CD4-positive, alpha-beta T cell (primary cell): ENCODE measurements at regions not wholly inside any gene's neighbourhood (a gene's known extent, or its start where the extent isn't known, plus 50 kb on each side); places are given as distances from the start of the nearest gene placed in this dataset.

Experiments used
- ATAC-seq: fragments of 200-7000 bp; cut with Tn5 transposase; one replicate; pipeline ENCODE4 v1.10.0; 2022; ENCODE audit warnings: mild to moderate bottlenecking; ENCODE audit not compliant: poor library complexity
- CTCF ChIA-PET: fragments of 350-600 bp; sonication (Branson Sonifier 250); formaldehyde crosslinking; loops from one replicate; lab custom pipeline; 2021; ENCODE audit warnings: antibody characterized with exemption, inconsistent platforms; lab: Charles Lee
- POLR2A ChIA-PET: fragments of 350-600 bp; sonication (Branson Sonifier 250); formaldehyde crosslinking; loops from one replicate; lab custom pipeline; 2021; ENCODE audit warnings: antibody characterized with exemption, inconsistent platforms; lab: Charles Lee
- DNase-seq, 14 experiments: peaks; one replicate each; pipeline ENCODE4 v3.0.0-alpha.2; 2013 to 2020; ENCODE audit warnings: mixed read lengths in 2 of 14
- H3K27ac ChIP-seq, 2 donors: one replicate each; pipeline versions ENCODE4 v1.5.1 to v1.7.0; 2013; ENCODE audit warnings: low read length in 2 of 2, low read depth in 1 of 2, mild to moderate bottlenecking in 1 of 2
- H3K27me3 ChIP-seq, 2 experiments: 1 replicate in 1 of 2; 2 replicates in 1 of 2; pipeline versions ENCODE4 v1.6.1 to v1.7.0; 2013; ENCODE audit warnings: low read length in 2 of 2, control low read depth in 1 of 2, mild to moderate bottlenecking in 1 of 2, moderate library complexity in 1 of 2; ENCODE audit not compliant: insufficient read depth in 2 of 2, control insufficient read depth in 1 of 2
- H3K36me3 ChIP-seq: one replicate; pipeline ENCODE4 v1.6.1; 2013; ENCODE audit warnings: low read length, control low read depth; ENCODE audit not compliant: insufficient read depth
- H3K4me1 ChIP-seq: one replicate; pipeline ENCODE4 v1.6.1; 2013; ENCODE audit warnings: low read length, control low read depth; ENCODE audit not compliant: insufficient read depth
- H3K4me3 ChIP-seq: one replicate; pipeline ENCODE4 v1.5.1; 2013; ENCODE audit warnings: mild to moderate bottlenecking, low read length, moderate library complexity
- H3K9me3 ChIP-seq, 2 experiments: 1 replicate in 1 of 2; 2 replicates in 1 of 2; pipeline versions ENCODE4 v1.6.1 to v1.7.0; 2013; ENCODE audit warnings: low read length in 2 of 2, mild to moderate bottlenecking in 2 of 2, control low read depth in 1 of 2, moderate library complexity in 1 of 2; ENCODE audit not compliant: control insufficient read depth in 1 of 2, insufficient read depth in 1 of 2
- H3K27ac Mint-ChIP-seq: one replicate; pipeline ENCODE4 v1.8.0; 2020; ENCODE audit warnings: mixed read lengths
- H3K27me3 Mint-ChIP-seq: one replicate; pipeline ENCODE4 v1.8.0; 2021; ENCODE audit warnings: mixed read lengths
- H3K36me3 Mint-ChIP-seq: one replicate; pipeline ENCODE4 v1.8.0; 2021; ENCODE audit warnings: low read depth, mixed read lengths
- H3K4me1 Mint-ChIP-seq: one replicate; pipeline ENCODE4 v1.8.0; 2021; ENCODE audit warnings: low read depth, mixed read lengths
- H3K4me3 Mint-ChIP-seq: one replicate; pipeline ENCODE4 v1.8.0; 2020; ENCODE audit warnings: mild to moderate bottlenecking, mixed read lengths
- H3K9me3 Mint-ChIP-seq: one replicate; pipeline ENCODE4 v1.8.0; 2020; ENCODE audit warnings: mixed read lengths
- intact Hi-C, 2 experiments: fragments of 100-400 bp; cut with DNase I in 1 of 2; cut with micrococcal nuclease in 1 of 2; formaldehyde crosslinking; loops; one replicate each; pipeline versions ENCODE4 v1.15.1 to v1.9.0; 2023 to 2025; cut with DNase I, micrococcal nuclease
- TF ChIP-seq, protein P1 (sequence below): fragments of 200-600 bp; IDR thresholded peaks from one replicate; pipeline ENCODE4 v1.8.0; 2022; ENCODE audit warnings: antibody characterized with exemption, mild to moderate bottlenecking

GRCh38 chr7:54885285-54885684 lies 126.3 kb upstream of the SEC61G start:
- DNase-seq = no peak
- Histone ChIP-seq H3K27ac (no peak overlapping the region), H3K4me1 (no peaks in the 10 kb centered on the region), H3K4me3 (no peak overlapping the region), H3K27me3 (peaks cover 7% of the 10 kb centered on the region in 2 experiments), H3K9me3 (peaks cover 4 to 8% of the 10 kb centered on the region in 2 experiments), H3K36me3 (no peaks in the 10 kb centered on the region)
- intact Hi-C loops = no loop called here
- POLR2A ChIA-PET = no interaction called here
- TF ChIP-seq, protein P1, sequence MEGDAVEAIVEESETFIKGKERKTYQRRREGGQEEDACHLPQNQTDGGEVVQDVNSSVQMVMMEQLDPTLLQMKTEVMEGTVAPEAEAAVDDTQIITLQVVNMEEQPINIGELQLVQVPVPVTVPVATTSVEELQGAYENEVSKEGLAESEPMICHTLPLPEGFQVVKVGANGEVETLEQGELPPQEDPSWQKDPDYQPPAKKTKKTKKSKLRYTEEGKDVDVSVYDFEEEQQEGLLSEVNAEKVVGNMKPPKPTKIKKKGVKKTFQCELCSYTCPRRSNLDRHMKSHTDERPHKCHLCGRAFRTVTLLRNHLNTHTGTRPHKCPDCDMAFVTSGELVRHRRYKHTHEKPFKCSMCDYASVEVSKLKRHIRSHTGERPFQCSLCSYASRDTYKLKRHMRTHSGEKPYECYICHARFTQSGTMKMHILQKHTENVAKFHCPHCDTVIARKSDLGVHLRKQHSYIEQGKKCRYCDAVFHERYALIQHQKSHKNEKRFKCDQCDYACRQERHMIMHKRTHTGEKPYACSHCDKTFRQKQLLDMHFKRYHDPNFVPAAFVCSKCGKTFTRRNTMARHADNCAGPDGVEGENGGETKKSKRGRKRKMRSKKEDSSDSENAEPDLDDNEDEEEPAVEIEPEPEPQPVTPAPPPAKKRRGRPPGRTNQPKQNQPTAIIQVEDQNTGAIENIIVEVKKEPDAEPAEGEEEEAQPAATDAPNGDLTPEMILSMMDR = no peak
- Mint-ChIP-seq H3K4me3 (no peak overlapping the region), H3K9me3 (no peaks in the 10 kb centered on the region), H3K27me3 (peaks cover 23% of the 10 kb centered on the region), H3K36me3 (no peaks in the 10 kb centered on the region), H3K27ac (no peak overlapping the region), H3K4me1 (no peaks in the 10 kb centered on the region)
- no peak for ATAC-seq
- CTCF ChIA-PET = no interaction called here

GRCh38 chr7:54888067-54888733 lies 129.2 kb upstream of the SEC61G start:
- no peaks in the 10 kb centered on the region for H3K9me3 Mint-ChIP-seq
- peaks cover 46% of the 10 kb centered on the region for H3K27me3 Mint-ChIP-seq
- H3K36me3 Mint-ChIP-seq = no peaks in the 10 kb centered on the region
- Histone ChIP-seq H3K4me1 (no peaks in the 10 kb centered on the region), H3K9me3 (peaks cover 4 to 8% of the 10 kb centered on the region in 2 experiments), H3K36me3 (no peaks in the 10 kb centered on the region), H3K27ac (no peak overlapping the region), H3K27me3 (peaks cover 7% of the 10 kb centered on the region in 2 experiments), H3K4me3 (no peak overlapping the region)
- no peak overlapping the region for H3K27ac Mint-ChIP-seq
- no peaks in the 10 kb centered on the region for H3K4me1 Mint-ChIP-seq
- no peak for ATAC-seq
- intact Hi-C loops = no loop called here
- H3K4me3 Mint-ChIP-seq = no peak overlapping the region
- POLR2A ChIA-PET = no interaction called here
- TF ChIP-seq, protein P1 = no peak
- DNase-seq = no peak
- CTCF ChIA-PET = no interaction called here

DNA sequence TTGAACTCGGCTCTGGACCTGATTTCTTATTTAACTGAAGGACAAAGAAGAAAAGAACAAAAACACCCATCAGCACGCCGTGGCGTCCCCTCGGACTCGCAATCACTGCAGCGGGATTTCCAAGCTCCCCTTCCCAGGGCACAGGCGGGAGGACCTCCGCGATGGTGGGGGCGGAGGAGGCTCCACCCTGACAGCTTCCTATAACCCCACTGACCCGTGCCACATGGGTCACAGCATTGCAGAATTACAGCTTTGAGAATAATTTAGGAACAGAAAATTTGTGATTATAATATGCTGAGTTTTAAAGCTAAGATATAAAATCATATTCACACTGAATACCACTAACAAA lies 129.7 kb upstream of the SEC61G start:
- Mint-ChIP-seq H3K36me3 (no peaks in the 10 kb centered on the region), H3K4me1 (no peaks in the 10 kb centered on the region), H3K4me3 (no peak overlapping the region), H3K27me3 (peaks cover 47% of the 10 kb centered on the region), H3K27ac (no peak overlapping the region), H3K9me3 (no peaks in the 10 kb centered on the region)
- intact Hi-C loops = no loop called here
- DNase-seq (no peak), ATAC-seq (no peak)
- Histone ChIP-seq H3K4me1 (no peaks in the 10 kb centered on the region), H3K4me3 (no peak overlapping the region), H3K27ac (no peak overlapping the region), H3K9me3 (peaks cover 4 to 8% of the 10 kb centered on the region in 2 experiments), H3K27me3 (peaks cover 7% of the 10 kb centered on the region in 2 experiments), H3K36me3 (no peaks in the 10 kb centered on the region)
- TF ChIP-seq, protein P1 = no peak
- ChIA-PET POLR2A (no interaction called here), CTCF (no interaction called here)
